CD4-positive, alpha-beta T cell treated with Interleukin-6 at 100 ng/mL for 8 hours (primary cell): ENCODE measurements at regions not wholly inside any gene's neighbourhood (a gene's known extent, or its start where the extent isn't known, plus 50 kb on each side); places are given as distances from the start of the nearest gene placed in this dataset.
"Not testable (repeated sequence)": the region's sequence is repeated elsewhere in the genome, so short reads cannot be mapped to it uniquely, and the experiment has no call there.

ENCODE experiments used
- DNase-seq: peaks from one replicate; pipeline ENCODE4 v3.0.0-alpha.2; 2020; ENCODE audit warnings: mixed read lengths, low spot score

- DNase-seq, result no peak
Observed at GRCh38 chr6:121020656-121021055, 313.6 kb downstream of the TBC1D32 start.

DNA sequence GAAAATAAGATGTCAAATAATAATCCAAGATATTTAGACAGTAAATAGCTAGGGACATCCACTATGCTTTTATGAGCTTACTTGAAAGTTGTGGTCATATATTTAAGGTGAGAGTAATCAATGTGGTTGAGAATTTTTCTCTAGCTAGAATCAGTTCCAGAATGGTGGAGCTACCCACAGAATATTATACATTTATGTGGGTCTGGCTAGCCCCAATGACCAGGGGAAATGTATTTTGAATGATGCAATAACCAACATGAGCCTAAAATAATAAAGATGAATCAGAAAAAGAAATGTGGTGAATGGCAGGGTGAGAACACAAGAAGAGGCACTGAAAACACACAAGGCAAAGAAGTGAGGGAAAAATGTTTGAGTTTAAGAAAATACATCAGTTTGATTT is 325.7 kb downstream of the TBC1D32 start:
- no peak for DNase-seq

DNA sequence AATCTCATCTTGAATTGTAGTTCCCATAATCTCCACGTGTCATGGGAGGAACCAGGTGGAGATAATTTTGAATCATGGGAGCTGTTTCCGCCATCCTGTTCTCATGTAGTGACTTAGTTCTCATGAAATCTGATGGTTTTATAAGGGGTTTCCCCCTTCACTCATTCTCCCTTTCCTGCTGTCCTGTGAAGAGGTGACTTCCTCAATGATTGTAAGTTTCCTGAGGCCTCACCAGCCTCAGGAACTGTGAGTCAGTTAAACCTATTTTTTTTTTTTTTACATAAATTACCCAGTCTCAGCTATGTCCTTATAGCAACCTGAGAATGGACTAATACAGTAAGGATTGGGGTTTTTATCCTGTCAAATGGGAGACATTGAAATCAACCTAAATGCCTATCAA is 328.3 kb downstream of the TBC1D32 start:
- no peak for DNase-seq

DNA sequence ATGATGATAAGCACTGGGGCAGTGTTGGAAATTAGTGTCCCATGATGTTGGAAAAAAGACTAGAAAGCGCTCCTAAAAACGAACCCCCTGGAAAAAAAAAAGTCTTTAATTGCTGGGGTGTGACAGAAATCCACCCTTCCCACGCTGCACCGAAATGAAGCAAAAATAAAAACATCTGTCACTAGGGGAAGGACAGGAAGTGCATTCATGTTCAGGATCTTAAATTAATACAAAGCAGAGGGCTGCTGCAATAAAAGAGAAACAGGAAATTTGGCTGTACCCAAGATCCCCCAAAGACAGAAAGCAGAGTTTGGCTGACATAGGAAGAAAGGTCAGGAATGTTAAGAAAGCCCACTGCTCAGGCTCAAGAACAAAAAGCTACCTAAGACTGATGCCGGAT is 333.9 kb downstream of the TBC1D32 start:
- DNase-seq, result no peak

- no peak for DNase-seq
Observed at GRCh38 chr6:120996340-120996739, 337.9 kb downstream of the TBC1D32 start.

DNA sequence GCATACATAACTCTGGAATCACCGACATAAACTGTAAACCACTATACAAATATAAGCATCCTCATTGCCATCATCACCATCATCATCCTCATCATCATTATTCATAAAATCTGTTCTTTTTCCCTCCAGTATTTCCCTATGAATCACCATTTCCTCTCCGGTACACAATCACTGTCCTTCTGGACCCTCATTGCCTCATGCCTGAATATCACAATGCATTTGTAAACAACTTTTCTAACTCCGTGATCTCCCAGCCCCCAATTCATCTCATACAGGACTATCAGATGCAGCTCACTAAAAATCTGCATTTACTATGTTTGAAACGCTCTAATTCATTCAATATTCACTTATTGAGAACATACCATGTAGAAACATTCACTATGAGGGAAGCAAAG is 339.7 kb downstream of the TBC1D32 start:
- no peak for DNase-seq

- no peak for DNase-seq
Observed at GRCh38 chr6:120993929-120994572, 340.2 kb downstream of the TBC1D32 start.

DNA sequence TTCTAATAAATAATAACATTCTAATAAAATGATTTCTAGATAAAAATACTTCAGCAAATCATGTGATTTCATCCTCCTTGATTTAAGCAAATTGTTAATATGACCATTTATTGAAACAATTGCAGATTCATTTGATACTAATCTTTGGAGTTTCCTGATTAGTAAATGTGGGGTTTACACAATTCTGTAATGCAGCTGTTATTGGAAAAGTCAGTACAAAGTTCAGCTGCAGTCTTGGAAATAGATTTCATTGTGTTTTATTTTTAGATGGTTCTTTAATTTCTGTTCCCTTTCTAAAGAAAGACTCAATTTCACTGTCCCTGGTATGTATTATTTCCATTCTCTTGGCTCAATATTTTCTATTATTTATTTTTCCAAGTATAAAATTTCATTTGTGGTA is 342.0 kb downstream of the TBC1D32 start:
- no peak for DNase-seq

DNA sequence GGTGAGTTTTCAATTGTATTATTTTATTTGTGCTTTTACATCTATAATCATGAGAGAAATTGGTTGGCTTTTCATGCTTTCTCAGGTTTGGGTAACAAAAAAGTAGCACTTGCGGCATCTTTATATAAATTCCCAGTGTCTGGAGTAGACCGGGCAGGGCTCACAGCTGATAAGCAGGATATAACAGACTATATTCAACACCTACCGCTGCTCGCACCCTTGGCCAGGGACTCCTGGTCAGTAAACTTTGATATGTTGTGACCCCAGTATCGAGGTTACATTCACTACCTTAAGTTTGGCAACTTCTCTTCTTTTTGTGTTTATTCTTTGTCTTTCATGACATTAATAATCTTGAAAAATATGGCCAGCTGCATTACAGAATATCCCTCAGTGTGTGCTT is 343.4 kb downstream of the TBC1D32 start:
- DNase-seq, result no peak

- DNase-seq, result no peak
Observed at GRCh38 chr6:120981835-120982234, 352.4 kb downstream of the TBC1D32 start.

- no peak for DNase-seq
Observed at GRCh38 chr6:120966321-120966720, 368.0 kb downstream of the TBC1D32 start.

DNA sequence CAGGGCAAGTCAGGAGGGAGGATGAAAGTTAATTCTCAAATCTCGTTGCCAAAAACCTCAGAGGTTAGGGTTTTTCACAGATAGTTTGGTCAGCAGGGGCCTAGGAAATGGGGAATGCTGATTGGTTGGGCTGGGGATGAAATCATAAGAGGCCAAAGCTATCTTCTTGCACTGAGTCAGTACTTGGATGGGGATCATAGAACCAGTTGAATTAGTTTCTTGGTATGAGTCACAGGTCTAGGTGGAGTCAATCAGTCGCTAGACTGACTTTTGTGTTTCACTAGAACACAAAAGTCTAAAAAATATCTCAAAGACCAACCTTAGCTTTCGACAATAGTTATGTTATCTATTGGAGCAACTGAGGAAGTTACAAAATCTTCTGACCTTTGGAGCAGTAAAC is 368.5 kb downstream of the TBC1D32 start:
- no peak for DNase-seq

DNA sequence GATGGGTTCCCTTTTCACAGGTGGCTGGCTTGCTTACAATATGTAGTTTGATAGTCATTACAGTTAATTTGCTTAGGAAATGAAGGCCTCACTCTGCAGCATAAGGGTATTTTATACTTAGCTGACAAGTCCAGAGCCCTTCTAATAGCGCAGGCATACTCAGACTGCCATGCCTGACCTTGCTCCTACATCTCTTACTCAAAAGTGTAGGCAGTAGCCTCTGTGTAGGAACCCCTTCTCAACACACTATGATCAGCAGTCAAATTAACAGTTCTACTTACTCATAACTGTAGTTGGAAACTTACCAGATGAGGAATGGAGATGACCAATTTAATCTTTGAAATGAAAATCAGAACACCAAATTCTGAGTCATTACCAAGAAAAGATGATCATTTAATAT is 373.5 kb downstream of the TBC1D32 start:
- DNase-seq, result no peak

DNA sequence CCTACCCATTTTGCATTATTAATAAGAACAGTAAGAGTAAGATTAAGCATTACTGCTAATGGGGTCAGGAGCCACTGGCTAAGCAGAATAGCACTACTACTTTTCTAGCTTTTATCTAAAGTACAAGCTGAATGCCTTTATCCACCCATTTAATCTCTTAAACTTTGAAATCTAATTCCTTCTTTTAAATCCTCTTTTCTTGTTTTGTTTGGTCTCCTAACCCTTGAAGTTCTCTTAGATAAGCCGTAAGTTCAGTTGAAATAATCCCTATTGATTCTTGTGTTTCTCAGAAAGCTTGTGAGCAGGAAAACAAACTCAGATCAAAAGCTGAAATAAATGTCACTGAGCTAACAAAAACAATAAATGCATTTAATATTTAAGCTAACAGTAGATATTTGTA is 380.2 kb downstream of the TBC1D32 start:
- DNase-seq, result no peak

GRCh38 chr6:120951258-120951657 is 383.0 kb downstream of the TBC1D32 start:
- DNase-seq, result no peak

- no peak for DNase-seq
Observed at GRCh38 chr6:120947111-120947510, 387.2 kb downstream of the TBC1D32 start.

DNA sequence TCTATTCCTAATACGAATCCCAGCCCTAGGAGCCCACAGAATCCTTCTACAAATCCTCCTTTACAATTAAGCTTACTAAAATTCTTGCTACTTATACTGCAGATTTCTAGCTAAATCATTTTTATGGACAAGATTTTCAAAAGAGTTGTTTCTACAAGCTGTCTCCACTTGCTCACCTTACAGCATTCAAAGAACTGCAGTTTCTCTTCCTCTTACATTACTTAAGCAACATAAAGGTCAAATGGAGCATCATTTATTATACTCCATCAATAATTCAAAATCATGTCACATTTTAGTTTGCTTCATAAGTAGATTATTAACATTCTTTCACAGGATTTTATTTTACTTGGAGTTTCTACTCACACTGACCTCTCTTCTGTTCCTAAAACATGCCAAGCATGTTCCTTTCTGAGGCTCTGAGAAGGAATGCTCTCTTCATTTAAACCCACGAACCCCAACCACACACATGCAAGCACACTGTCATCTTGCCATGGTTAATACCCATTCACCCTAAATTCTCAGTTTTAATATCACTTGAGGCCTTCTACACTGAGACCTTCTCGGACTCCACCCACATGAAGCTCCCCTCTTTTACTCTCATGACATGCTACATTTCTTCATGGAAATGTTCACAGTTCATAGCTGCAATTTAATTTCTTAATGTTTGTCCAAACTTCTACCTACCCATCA is 388.2 kb downstream of the TBC1D32 start:
- no peak for DNase-seq

- no peak for DNase-seq
Observed at GRCh38 chr6:120938876-120939472, 395.3 kb downstream of the TBC1D32 start.

- no peak for DNase-seq
Observed at GRCh38 chr6:120938164-120938875, 396.0 kb downstream of the TBC1D32 start.

- no peak for DNase-seq
Observed at GRCh38 chr6:120935908-120936307, 398.4 kb downstream of the TBC1D32 start.

- DNase-seq, result no peak
Observed at GRCh38 chr6:120935016-120935415, 399.3 kb downstream of the TBC1D32 start.

DNA sequence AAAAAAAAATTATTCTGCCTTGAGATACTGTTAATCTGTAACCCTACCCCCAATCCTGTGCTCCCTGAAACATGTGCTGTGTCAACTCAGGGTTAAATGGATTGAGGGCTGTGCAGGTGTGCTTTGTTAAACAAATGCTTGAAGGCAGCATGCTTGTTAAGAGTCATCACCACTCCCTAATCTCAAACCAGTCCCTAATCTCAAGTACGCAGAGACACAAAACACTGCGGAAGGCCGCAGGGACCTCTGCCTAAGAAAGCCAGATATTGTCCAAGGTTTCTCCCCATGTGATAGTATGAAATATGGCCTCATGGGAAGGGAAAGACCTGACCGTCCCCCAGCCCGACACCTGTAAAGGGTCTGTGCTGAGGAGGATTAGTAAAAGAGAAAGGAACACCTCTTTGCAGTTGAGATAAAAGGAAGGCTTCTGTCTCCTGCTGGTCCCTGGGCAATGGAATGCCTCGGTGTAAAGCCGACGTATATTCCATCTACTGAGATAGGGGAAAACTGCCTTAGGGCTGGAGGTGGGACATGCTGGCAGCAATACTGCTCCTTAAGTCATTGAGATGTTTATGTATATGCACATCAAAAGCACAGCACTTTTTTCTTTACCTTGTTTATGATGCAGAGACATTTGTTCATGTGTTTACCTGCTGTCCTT is 402.6 kb downstream of the TBC1D32 start:
- not testable (repeated sequence) for DNase-seq
